Thyroid gland (tissue), 4 donors: ENCODE measurements at regions not wholly inside any gene's neighbourhood (a gene's known extent, or its start where the extent isn't known, plus 50 kb on each side); places are given as distances from the start of the nearest gene placed in this dataset.

Source experiments
- CTCF ChIP-seq, 6 experiments: fragments of 200-600 bp in 3 of 6; fragments of 450-650 bp in 3 of 6; sonication (generic) in 3 of 6; IDR thresholded peaks; one replicate each; pipeline ENCODE4 v1.5.1; 2016 to 2019; ENCODE audit warnings: antibody characterized with exemption in 6 of 6, mild to moderate bottlenecking in 2 of 6, inconsistent platforms in 1 of 6, moderate library complexity in 1 of 6
- POLR2A ChIP-seq, 2 donors: fragments of 450-650 bp; IDR thresholded peaks; one replicate each; pipeline ENCODE4 v1.6.1; 2017; ENCODE audit warnings: antibody characterized with exemption in 2 of 2, mild to moderate bottlenecking in 2 of 2, moderate library complexity in 1 of 2

- TF ChIP-seq POLR2A (IDR thresholded peaks at IDR 0.05) = no peak
- TF ChIP-seq CTCF (IDR thresholded peaks at IDR 0.05) = no peak
Measured at GRCh38 chr2:24439280-24439970, 51.6 kb upstream of the NCOA1 start.
